ENCODE measurements at regions not wholly inside any gene's neighbourhood (a gene's known extent, or its start where the extent isn't known, plus 50 kb on each side); places are given as distances from the start of the nearest gene placed in this dataset.

DNA sequence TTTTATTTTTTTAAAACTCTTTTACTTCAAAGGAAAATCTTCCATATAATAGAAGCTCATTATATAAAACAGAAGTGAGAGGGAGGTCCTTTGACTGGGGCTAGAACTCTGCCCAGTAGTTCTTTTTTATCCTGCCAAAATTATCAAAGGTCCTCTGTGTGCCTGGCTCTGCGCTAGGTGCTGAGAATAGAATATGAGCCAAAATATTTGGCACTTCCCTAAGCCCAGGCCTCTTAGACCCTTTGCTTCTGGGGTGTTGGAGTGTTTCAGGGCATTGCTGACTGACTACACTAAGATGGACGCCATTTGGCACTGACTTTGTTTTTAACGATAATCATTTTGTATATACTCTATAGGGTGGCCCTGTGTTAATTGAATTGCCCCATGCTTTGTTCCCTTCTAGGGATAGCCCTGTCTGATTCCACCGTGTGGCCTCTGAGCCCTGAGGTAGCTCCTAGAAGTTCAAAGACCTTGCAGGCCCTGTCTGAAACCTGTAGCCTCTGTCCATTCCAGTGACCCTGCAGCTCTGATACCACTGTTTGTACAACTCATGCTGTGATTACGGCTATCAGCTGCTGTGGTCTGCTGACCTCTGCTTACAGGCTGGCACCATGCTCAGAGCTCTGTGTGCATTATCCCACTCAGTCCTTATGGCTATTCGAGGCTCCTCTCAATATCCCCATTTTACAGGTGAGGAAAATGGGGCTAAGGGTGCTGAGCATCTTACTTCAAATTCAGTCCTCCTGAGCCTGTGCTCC lies 84.3 kb upstream of the SHB start:
- no peak overlapping the region for H3K4me3 ChIP-seq (replicated peaks; ENCODE audit: low read depth, low read length)
- TF ChIP-seq, protein P1, sequence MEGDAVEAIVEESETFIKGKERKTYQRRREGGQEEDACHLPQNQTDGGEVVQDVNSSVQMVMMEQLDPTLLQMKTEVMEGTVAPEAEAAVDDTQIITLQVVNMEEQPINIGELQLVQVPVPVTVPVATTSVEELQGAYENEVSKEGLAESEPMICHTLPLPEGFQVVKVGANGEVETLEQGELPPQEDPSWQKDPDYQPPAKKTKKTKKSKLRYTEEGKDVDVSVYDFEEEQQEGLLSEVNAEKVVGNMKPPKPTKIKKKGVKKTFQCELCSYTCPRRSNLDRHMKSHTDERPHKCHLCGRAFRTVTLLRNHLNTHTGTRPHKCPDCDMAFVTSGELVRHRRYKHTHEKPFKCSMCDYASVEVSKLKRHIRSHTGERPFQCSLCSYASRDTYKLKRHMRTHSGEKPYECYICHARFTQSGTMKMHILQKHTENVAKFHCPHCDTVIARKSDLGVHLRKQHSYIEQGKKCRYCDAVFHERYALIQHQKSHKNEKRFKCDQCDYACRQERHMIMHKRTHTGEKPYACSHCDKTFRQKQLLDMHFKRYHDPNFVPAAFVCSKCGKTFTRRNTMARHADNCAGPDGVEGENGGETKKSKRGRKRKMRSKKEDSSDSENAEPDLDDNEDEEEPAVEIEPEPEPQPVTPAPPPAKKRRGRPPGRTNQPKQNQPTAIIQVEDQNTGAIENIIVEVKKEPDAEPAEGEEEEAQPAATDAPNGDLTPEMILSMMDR (IDR thresholded peaks at IDR 0.05; ENCODE audit: low read depth, low read length, missing control alignments) = no peak
- DNase-seq (ENCODE audit: extremely low read depth, low read depth) = no peak

DNA sequence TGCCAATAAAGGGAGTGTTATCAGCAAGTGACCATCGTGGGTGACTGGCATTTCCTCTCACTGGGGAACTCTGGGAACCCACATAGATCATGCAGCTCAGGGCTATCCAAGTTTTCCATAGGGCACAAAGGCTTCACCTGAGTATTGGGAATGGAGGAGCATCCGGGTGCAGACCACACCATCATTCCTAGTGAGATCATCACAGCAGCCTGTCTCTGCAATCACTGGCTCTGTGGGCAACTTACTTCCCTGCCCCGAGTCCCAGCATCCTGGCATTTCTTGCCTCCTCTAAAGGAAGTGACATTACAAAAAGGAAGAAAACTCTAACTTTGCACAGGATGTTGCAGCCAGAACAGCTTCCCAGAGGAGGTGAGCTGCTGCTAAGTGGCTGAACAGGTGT lies 80.6 kb upstream of the SHB start:
- TF ChIP-seq, protein P1 (IDR thresholded peaks at IDR 0.05; ENCODE audit: low read depth, low read length, missing control alignments) = no peak
- DNase-seq (ENCODE audit: extremely low read depth, low read depth) = no peak
- H3K4me3 ChIP-seq (replicated peaks; ENCODE audit: low read depth, low read length) = no peak overlapping the region

DNA sequence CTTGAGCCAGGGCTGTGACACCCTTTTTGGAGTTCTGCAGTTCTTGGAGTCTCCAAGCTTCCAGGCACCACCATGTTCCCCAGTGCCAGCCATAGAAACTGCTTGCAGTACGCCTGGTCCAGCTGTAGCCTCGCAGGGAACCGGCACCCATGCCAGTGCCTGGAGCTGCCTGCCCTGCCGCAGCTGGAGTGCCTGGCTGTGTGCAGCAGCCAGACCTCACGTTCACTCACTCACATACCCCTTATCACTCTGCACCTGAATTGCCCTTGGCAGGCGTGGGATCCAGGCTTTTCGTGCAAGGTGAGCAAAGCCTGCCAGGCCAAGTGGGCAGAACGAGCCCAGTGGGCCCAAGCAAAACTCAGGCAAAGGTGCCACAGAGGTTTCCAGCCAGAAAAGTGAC lies 77.8 kb upstream of the SHB start:
- TF ChIP-seq, protein P1 (IDR thresholded peaks at IDR 0.05; ENCODE audit: low read depth, low read length, missing control alignments) = no peak
- H3K4me3 ChIP-seq (replicated peaks; ENCODE audit: low read depth, low read length) = no peak overlapping the region
- DNase-seq (ENCODE audit: extremely low read depth, low read depth) = no peak

DNA sequence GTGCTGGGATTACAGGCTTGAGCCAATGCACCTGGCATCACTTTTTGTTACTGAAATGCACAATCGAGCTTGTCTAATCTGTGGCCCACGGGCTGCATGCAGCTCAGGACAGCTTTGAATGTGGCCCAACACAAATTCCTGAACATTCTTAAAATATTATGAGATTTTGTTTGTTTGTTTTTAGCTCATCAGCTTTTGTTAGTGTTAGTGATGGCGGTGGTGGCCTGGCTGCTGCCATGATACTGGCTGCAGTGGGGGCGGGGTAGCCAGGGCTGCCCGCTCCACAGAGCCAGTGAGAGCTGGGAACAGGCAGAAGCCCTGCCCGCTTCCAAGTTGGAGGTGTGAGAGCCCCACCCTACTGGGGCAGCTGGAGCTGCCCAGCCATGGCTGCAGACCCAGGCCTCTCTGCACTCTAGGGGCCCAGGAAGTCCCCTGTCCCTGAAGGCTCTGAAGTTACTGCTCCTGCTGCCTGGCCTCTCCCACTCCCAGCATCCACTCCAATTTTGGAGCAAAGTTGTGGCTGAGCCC lies 76.6 kb upstream of the SHB start:
- TF ChIP-seq, protein P1 (IDR thresholded peaks at IDR 0.05; ENCODE audit: low read depth, low read length, missing control alignments) = no peak

DNA sequence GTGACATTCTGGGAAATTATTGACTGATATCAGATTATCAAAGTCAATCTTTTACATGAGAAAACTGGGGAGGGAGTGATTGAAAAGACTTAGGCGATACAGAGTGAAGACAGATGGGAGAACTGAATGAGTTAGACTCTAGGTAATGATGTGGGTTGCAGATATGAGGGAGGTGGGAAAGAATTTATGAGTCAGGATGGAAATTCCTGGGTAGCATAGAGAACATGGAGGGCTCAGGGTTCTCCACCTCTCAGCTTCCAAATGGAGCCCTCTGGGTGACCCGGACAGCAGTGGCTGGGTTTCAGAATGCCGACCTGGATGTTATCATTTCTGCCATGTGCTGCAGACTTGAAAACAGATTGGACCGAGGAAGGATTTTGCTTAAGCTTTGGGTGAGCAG lies 75.4 kb upstream of the SHB start:
- no peak overlapping the region for H3K4me3 ChIP-seq (replicated peaks; ENCODE audit: low read depth, low read length)
- no peak for DNase-seq (ENCODE audit: extremely low read depth, low read depth)
- TF ChIP-seq, protein P1 (IDR thresholded peaks at IDR 0.05; ENCODE audit: low read depth, low read length, missing control alignments) = no peak

More for the DNA sequence above, 76.6 kb upstream of the SHB start:
- no peak for DNase-seq (ENCODE audit: extremely low read depth, low read depth)
- no peak overlapping the region for H3K4me3 ChIP-seq (replicated peaks; ENCODE audit: low read depth, low read length)

DNA sequence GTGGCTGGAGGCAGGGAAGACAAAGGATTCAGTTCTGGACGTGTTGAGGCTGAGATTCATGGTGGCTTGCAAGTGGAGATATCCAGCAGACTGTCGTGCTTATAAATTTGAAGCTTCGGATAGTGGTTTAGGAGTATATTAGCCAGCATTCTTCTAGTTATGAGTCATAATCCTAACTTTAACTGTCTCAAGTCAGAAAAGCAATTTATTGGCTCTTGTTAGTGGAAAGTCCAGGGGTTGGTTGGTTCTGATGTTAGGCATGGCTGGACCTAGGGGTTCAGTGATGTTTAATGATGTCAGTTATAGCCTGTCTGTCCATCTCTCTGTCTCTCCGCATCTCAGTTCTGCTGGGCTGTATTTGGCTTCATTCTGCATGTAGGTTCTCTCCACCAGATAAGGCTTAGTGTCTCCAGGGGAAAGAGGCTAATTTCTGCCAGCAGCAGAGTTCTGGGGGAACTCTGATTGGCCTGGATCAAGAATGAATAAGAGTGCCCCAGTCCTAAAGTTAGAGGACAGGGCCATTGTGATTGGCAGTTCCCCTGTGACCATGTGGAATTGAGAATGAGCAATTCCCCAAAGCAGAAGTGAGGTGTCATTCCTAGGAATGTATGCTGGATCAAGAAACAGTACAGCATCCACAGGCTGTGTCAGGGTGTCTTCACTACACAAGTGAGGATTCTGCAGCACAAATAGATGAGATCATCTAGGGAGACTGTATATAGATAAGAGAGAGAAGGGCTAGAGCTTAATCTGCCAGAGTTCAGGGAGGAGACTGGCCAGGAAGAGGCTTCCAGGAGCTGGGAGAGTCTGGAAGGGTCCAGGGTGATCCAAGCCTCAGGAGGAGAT lies 72.9 kb upstream of the SHB start:
- TF ChIP-seq, protein P1 (IDR thresholded peaks at IDR 0.05; ENCODE audit: low read depth, low read length, missing control alignments) = no peak
- peak; percentile 44 for DNase-seq (ENCODE audit: extremely low read depth, low read depth)
- no peak overlapping the region for H3K4me3 ChIP-seq (replicated peaks; ENCODE audit: low read depth, low read length)
